ENCODE measurements at regions not wholly inside any gene's neighbourhood (a gene's known extent, or its start where the extent isn't known, plus 50 kb on each side); places are given as distances from the start of the nearest gene placed in this dataset.
"Not testable (repeated sequence)": the region's sequence is repeated elsewhere in the genome, so short reads cannot be mapped to it uniquely, and the experiment has no call there.

DNA sequence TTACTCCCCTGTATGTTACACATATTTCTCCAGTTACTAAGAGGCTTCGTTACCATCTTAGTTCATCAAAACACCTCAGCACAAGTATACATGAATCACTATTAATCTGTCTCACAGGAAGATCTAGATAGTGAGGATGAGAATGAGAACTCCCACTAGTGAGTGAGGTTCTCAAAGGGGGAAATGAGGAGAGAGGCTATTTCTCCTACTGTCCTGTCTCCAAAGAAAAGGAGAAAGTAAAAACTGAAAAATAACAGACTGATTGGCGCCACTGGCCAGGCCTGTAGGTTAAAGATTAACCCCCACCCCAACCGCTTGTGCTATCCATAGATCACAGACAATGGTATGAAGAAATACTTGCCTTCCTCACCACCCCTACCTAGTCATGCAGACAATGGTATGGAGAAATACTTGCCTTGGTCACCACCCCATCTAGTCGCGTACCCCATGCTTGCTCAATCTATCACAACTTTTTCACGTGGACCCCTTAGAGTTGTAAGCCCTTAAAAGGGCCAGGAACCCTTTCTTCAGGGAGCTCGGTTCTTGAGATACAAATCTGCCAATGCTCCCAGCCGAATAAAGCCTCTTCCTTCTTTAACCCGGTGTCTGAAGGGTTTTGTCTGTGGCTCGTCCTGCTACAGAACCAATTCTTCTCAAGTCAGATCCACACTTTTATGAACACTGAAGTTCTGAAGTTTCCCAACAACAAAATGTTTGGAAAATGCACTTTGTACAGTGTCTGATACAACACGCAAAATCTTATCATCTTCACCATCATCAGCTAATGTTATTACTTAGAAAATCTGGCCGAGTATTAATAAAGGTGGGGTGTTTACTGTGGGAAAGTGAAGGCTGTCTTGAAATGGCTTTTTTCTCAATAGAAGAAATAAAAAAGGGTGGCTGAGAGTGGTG lies 598.1 kb downstream of the UQCRFS1 start:
- DNase-seq = no peak

DNA sequence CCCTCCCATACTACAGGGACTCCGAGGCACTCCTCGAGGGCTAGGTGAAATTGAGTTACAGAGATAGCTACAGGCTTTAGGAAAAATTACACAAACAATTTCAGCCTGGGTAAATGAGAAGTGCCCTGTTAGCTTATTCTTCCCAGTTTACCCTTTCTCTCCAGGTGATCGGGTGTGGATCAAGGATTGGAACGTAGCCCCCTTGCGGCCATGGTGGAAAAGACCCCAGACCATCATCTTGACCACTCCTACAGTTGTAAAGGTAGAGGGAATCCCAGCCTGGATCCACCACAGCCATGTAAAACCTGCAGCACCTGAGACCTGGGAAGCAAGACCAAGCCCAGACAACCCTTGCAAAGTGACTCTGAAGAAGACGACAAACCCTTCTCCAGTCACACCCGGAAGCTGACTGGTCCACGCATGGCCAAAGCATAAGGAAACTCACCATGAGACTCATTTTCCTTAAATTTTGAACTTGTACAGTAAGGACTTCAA lies 600.6 kb downstream of the UQCRFS1 start:
- DNase-seq = no peak

GRCh38 chr19:28611227-28611914 lies 601.6 kb downstream of the UQCRFS1 start:
- DNase-seq = not testable (repeated sequence)

- no peak for DNase-seq
These were observed 602.2 kb downstream of the UQCRFS1 start for GRCh38 chr19:28610731-28611130.

- no peak for DNase-seq
These were observed 603.0 kb downstream of the UQCRFS1 start for GRCh38 chr19:28609944-28610343.

- no peak for DNase-seq
These were observed 603.7 kb downstream of the UQCRFS1 start for GRCh38 chr19:28609091-28609755.

DNA sequence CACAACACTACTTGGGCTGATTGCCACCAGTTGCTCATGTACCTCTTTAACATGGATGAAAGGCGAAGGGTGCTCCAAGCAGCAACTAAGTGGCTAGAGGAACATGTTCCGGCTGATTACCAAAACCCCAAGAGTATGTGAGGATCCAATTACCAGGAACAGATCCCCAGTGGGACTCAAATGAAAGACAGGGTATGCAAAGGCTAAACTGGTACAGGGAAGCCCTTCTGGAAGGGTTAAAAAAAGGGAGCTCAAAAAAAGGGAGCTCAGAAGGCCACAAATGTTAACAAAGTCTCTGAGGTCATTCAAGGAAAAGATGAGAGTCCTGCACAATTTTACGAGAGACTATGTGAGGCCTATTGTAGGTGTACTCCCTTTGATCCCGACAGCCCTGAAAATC lies 604.7 kb downstream of the UQCRFS1 start:
- no peak for DNase-seq

GRCh38 chr19:28607066-28607583 lies 605.8 kb downstream of the UQCRFS1 start:
- no peak for DNase-seq

- no peak for DNase-seq
These were observed 606.5 kb downstream of the UQCRFS1 start for GRCh38 chr19:28606269-28607032.

DNA sequence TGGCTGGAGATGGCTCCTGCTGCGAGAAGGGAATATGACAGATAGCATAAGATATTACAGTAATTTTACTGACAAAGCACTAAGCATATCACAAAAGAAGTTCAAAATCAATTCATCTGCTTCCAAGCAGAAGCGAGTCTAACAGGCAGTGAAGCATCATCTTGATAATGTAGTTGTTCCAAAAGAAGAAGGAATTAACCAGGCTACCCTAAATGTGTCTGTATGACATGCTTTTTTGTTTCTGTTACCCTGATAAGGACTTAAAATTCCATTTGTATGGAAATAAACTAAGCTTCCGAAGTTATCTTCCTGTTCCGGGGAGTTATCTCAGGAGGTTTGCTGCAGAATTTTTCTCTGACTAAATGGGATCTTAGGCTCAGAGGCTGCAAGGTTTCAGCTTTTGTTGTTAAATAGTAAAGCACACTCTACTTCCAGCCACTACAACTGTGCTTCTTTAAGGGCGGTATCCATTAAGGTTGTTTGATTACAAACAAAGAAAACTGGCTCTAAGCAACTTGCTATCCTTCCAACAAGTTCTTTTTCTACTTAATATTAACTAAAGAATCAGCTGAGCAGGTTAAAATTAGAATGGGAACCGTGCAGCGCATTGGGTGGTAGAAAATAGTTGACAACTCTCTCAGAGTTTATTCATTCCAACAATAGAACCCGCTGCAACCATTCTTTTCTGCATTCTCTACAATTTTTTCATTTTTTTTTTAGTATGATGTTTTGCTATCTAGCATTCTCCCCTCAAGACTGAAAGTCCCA lies 607.3 kb downstream of the UQCRFS1 start:
- DNase-seq = no peak

GRCh38 chr19:28603453-28603852 lies 609.5 kb downstream of the UQCRFS1 start:
- DNase-seq = no peak

DNA sequence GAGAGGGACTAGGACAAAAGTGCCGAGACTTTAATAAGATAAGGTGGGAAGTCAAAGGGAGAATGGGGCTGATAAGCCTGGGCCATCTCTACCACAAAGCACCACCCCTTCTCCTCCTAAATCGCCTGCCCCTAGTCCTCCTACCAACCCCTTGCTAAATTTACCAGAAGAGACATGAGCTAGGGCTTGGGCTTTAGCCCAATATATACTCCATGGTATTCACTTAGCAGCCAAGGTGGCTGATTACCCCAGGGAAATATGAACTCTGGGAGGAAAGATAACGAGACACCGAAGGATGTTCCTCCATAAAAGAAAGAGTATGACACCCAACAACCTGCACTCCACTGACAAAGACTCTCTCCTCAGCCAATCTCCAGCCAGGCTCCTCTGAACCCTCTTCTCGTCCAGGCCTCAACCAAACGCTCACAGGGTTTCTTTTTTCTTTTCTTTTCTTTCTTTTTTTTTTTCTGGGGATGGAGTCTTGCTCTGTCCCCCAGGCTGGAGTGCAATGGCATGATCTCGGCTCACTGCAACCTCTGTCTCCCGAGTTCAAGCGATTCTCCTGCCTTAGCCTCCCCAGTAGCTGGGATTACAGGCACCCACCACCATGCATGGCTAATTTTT lies 610.2 kb downstream of the UQCRFS1 start:
- DNase-seq = no peak

DNA sequence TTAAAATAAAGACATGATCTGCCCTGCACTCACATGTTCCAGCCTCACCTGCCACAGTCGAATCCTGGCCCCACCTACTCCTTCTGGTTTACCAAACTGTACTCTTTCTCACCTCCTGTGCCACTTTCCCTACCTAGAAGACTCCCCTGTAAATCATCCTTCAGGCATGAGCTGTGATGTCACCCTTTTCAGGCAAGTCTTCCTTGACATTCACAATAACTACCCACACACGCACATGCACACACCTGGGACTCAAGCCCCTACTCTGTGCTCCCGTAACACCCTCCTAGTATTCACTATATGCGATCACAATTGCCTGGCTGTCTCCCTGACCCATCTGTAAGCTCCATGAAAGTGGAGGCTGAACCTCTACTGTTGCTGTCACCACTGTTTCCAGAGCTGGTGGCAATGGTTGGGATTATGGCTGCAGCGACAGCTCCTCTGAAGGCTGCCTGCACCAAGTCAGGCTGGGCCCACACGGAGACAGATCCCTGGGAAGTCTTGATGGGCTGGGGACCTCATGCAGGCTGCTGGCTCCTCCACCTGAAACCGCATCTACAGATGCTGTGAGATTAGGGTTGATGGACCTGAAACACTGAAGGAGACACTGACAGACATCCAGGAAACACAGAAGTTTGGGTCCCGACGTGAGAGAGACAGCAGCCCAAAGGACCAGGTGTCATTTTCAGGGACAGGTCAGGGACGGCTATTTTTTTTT lies 611.1 kb downstream of the UQCRFS1 start:
- no peak for DNase-seq

GRCh38 chr19:28598861-28599260 lies 614.1 kb downstream of the UQCRFS1 start:
- DNase-seq = no peak

DNA sequence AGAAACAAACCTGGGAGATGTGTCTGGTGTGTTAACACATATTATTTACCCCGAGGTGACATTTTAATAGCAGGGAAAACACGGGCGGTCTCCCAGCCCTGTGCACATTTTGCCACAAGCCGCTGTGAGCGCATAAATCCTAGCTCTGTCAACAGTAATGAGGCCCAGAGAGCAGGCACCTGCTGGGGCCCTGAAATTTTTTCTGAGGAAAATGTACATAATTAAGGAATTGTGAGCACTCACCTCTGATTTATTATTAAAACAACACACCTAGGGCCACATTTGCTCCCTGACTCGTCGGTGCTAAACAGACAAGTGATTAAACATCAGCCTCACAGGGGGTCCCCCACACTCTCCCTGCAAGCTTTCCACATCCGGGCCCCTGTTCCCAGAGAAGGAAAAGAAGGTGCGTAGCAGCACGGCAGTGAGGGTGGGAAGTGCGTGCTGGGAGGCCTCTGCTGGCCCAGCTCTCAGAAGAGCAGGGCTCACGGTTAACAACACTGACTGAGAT lies 616.3 kb downstream of the UQCRFS1 start:
- no peak for DNase-seq

DNA sequence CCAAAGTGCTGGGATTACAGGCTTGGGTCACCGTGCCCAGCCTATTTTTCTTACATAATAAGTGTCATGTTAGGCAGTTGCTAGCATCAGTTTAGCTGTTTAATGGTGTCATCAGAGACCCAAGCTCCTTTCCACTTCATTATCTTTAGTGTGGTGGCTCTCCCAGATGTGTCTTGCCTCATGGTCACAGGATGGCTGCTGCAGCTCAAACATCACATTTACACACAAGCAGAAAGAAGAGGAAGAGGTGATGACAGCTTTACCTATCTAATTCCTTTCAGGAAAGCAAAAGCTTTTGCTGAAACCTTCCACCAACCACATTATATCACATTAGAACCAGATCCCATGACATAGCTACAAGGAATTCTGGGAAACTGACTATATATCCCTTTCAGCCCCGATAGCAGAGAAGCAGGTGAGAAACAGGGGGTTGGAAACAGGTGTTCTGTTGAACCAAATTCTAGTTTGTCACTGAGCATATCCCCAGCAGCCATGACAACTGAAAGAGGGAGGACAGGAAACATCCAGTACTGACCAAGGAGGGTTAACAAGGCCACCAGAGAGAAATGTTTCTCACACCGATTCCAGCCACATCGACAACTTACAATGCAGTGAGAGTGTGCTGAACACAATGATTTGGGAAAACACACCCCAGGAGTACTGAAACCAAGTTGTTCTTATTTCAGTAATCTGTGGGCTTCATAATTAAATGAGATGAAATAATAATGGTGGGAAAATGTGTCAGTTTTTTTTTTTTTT lies 617.0 kb downstream of the UQCRFS1 start:
- DNase-seq = no peak

DNA sequence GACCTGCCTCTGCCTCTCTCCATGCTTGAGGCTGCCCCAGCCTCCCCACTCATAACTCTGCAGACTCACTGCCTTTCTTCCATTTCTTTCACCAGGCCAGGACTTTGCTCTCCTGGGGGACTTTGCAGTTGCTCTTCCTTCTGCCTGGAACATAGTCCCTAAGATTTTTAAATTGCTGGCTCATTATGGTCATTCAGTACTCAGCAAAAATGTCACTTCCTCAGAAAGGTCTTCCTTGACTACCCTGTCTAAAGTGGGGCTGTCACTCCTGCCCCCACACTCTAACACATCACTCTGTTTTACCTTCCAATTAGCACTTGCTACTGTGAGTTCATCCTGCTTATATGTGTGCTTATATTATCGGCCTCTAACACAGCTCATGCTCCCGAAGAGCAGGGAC lies 618.2 kb downstream of the UQCRFS1 start:
- no peak for DNase-seq

DNA sequence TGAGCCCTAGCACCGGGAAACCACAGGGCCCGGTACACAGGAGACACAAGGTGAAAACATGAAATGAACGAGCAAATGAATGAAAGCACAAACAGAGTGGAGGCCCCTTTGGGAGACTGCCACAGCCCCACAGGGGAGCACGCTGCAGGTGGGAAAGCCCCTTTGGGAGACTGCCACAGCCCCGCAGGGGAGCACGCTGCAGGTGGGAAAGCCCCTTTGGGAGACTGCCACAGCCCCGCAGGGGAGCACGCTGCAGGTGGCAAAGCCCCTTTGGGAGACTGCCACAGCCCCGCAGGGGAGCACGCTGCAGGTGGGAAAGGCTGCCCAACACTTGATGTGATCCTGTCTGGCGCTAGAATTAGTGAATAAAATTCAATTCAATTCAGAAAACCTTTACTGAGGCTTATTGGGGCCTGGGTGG lies 623.0 kb downstream of the UQCRFS1 start:
- DNase-seq = peak; percentile 24

GRCh38 chr19:28586474-28586873 lies 626.5 kb downstream of the UQCRFS1 start:
- no peak for DNase-seq

All from COR-L47 (cell line).